ENCODE measurements at regions not wholly inside any gene's neighbourhood (a gene's known extent, or its start where the extent isn't known, plus 50 kb on each side); places are given as distances from the start of the nearest gene placed in this dataset.
A peak's percentile ranks its signal among the peaks of the same experiment; 100 is the strongest.

- H3K9ac ChIP-seq (ENCODE audit: low read length in 3 of 3) = no peak overlapping the region
- no peak for TF ChIP-seq CTCF (IDR thresholded peaks at IDR 0.05; ENCODE audit: borderline replicate concordance, extremely low read depth, insufficient read depth)
- peaks cover 0 to 12% (median 7%) of the 10 kb centered on the region in 3 donors for H3K4me1 ChIP-seq (ENCODE audit: control insufficient read depth in 2 of 3, insufficient read depth in 2 of 3, low read depth in 1 of 3, low read length in 3 of 3)
- peak in 1 of 5 donors; percentile 23 for DNase-seq
- no peaks in the 10 kb centered on the region for H3K36me3 ChIP-seq (ENCODE audit: control insufficient read depth in 2 of 3, insufficient read depth in 3 of 3, low read length in 3 of 3)
- H3K27me3 ChIP-seq (ENCODE audit: control insufficient read depth, insufficient read depth, low read length) = no peaks in the 10 kb centered on the region
- H3K4me3 ChIP-seq (ENCODE audit: low read length in 3 of 3) = no peak overlapping the region
- FAIRE-seq = no peak
- intact Hi-C loops (cut with DNase I) = no loop called here
- peak overlapping the region; percentile 76 for H3K27ac ChIP-seq (ENCODE audit: low read depth in 2 of 2, low read length in 2 of 2)
- H3K9me3 ChIP-seq (ENCODE audit: control insufficient read depth in 2 of 3, insufficient read depth in 1 of 3, low read length in 3 of 3) = no peaks in the 10 kb centered on the region
Observed at GRCh38 chr6:22826961-22827360, 257.6 kb downstream of the HDGFL1 start.

DNA sequence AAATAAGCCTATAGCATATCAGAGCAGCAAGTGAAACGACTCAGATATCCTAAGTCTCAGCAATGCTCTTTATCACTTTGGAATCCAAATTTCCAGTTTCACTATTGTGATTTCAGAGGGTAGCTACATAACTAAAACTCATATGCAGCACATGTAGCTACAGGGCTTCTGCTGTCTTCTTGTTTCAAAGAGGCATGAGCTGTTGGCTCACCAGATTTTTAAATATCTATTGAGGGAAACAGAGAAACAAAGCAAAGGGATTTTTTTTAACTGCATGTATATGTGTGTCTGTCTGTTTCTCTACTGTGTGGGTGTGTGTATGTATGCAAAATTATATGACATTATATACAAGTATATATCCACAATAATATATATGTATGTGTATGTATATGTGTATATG lies 258.4 kb downstream of the HDGFL1 start:
- Histone ChIP-seq H3K36me3 (ENCODE audit: control insufficient read depth in 2 of 3, insufficient read depth in 3 of 3, low read length in 3 of 3) (no peaks in the 10 kb centered on the region), H3K27ac (ENCODE audit: low read depth in 2 of 2, low read length in 2 of 2) (peak overlapping the region; percentile 76), H3K4me1 (ENCODE audit: control insufficient read depth in 2 of 3, insufficient read depth in 2 of 3, low read depth in 1 of 3, low read length in 3 of 3) (peaks cover 0 to 12% (median 7%) of the 10 kb centered on the region in 3 donors), H3K9ac (ENCODE audit: low read length in 3 of 3) (peak overlapping the region in 1 of 3 donors; percentile 12), H3K27me3 (ENCODE audit: control insufficient read depth, insufficient read depth, low read length) (no peaks in the 10 kb centered on the region), H3K9me3 (ENCODE audit: control insufficient read depth in 2 of 3, insufficient read depth in 1 of 3, low read length in 3 of 3) (no peaks in the 10 kb centered on the region), H3K4me3 (ENCODE audit: low read length in 3 of 3) (no peak overlapping the region)
- intact Hi-C loops (cut with DNase I) = no loop called here
- FAIRE-seq (no peak), DNase-seq (no peak)
- TF ChIP-seq CTCF (IDR thresholded peaks at IDR 0.05; ENCODE audit: borderline replicate concordance, extremely low read depth, insufficient read depth) = no peak

- Histone ChIP-seq H3K36me3 (ENCODE audit: control insufficient read depth in 2 of 3, insufficient read depth in 3 of 3, low read length in 3 of 3) (no peaks in the 10 kb centered on the region), H3K9ac (ENCODE audit: low read length in 3 of 3) (peak overlapping the region in 1 of 3 donors; percentile 73), H3K27ac (ENCODE audit: low read depth in 2 of 2, low read length in 2 of 2) (peak overlapping the region; percentile 78 to 83), H3K27me3 (ENCODE audit: control insufficient read depth, insufficient read depth, low read length) (no peaks in the 10 kb centered on the region), H3K9me3 (ENCODE audit: control insufficient read depth in 2 of 3, insufficient read depth in 1 of 3, low read length in 3 of 3) (no peaks in the 10 kb centered on the region), H3K4me1 (ENCODE audit: control insufficient read depth in 2 of 3, insufficient read depth in 2 of 3, low read depth in 1 of 3, low read length in 3 of 3) (peaks cover 0 to 12% (median 7%) of the 10 kb centered on the region in 3 donors), H3K4me3 (ENCODE audit: low read length in 3 of 3) (peak overlapping the region; percentile 6 to 32 (median 16))
- intact Hi-C loops (cut with DNase I) = no loop called here
- peak; percentile 73 to 94 (median 75) for DNase-seq
- peak; percentile 98 for FAIRE-seq
- TF ChIP-seq CTCF (IDR thresholded peaks at IDR 0.05; ENCODE audit: borderline replicate concordance, extremely low read depth, insufficient read depth) = peak; percentile 50
Observed at GRCh38 chr6:22828179-22829062, 259.1 kb downstream of the HDGFL1 start.
